TTC549 (cell line): ENCODE measurements at regions not wholly inside any gene's neighbourhood (a gene's known extent, or its start where the extent isn't known, plus 50 kb on each side); places are given as distances from the start of the nearest gene placed in this dataset.

ENCODE experiments used
- FAIRE-seq: peaks from 2 replicates; lab custom pipeline; 2012; peaks lifted over from hg19 to GRCh38; lab: Jason Lieb, UNC

GRCh38 chr12:78406828-78407227 is 457.7 kb upstream of the SYT1 start:
- no peak for FAIRE-seq

- no peak for FAIRE-seq
Observed at GRCh38 chr12:78407722-78408121, 456.9 kb upstream of the SYT1 start.

GRCh38 chr12:78414071-78414470 is 450.5 kb upstream of the SYT1 start:
- FAIRE-seq = no peak

GRCh38 chr12:78418919-78419318 is 445.7 kb upstream of the SYT1 start:
- no peak for FAIRE-seq

GRCh38 chr12:78419513-78419912 is 445.1 kb upstream of the SYT1 start:
- no peak for FAIRE-seq

GRCh38 chr12:78420991-78421390 is 443.6 kb upstream of the SYT1 start:
- no peak for FAIRE-seq

- no peak for FAIRE-seq
Observed at GRCh38 chr12:78430551-78430950, 434.0 kb upstream of the SYT1 start.

- FAIRE-seq = no peak
Observed at GRCh38 chr12:78431931-78432330, 432.6 kb upstream of the SYT1 start.

GRCh38 chr12:78439666-78440065 is 424.9 kb upstream of the SYT1 start:
- FAIRE-seq = no peak

- no peak for FAIRE-seq
Observed at GRCh38 chr12:78441737-78442453, 422.7 kb upstream of the SYT1 start.

- FAIRE-seq = no peak
Observed at GRCh38 chr12:78442454-78442801, 422.1 kb upstream of the SYT1 start.

GRCh38 chr12:78446555-78446954 is 418.0 kb upstream of the SYT1 start:
- no peak for FAIRE-seq

GRCh38 chr12:78447373-78447772 is 417.2 kb upstream of the SYT1 start:
- FAIRE-seq = no peak

- FAIRE-seq = no peak
Observed at GRCh38 chr12:78448692-78449091, 415.9 kb upstream of the SYT1 start.

- no peak for FAIRE-seq
Observed at GRCh38 chr12:78455991-78456390, 408.6 kb upstream of the SYT1 start.

- FAIRE-seq = no peak
Observed at GRCh38 chr12:78457938-78458337, 406.6 kb upstream of the SYT1 start.

- no peak for FAIRE-seq
Observed at GRCh38 chr12:78470354-78471195, 394.0 kb upstream of the SYT1 start.

GRCh38 chr12:78473136-78473535 is 391.4 kb upstream of the SYT1 start:
- FAIRE-seq = no peak

- FAIRE-seq = no peak
Observed at GRCh38 chr12:78473561-78473960, 391.0 kb upstream of the SYT1 start.

- FAIRE-seq = no peak
Observed at GRCh38 chr12:78483767-78484315, 380.7 kb upstream of the SYT1 start.

- no peak for FAIRE-seq
Observed at GRCh38 chr12:78489990-78490389, 374.6 kb upstream of the SYT1 start.

GRCh38 chr12:78490861-78491260 is 373.7 kb upstream of the SYT1 start:
- no peak for FAIRE-seq

GRCh38 chr12:78494911-78495310 is 369.7 kb upstream of the SYT1 start:
- FAIRE-seq = no peak

GRCh38 chr12:78501825-78502224 is 362.7 kb upstream of the SYT1 start:
- FAIRE-seq = no peak
